ENCODE measurements at regions not wholly inside any gene's neighbourhood (a gene's known extent, or its start where the extent isn't known, plus 50 kb on each side); places are given as distances from the start of the nearest gene placed in this dataset.

- DNase-seq (ENCODE audit: low spot score), result no peak
Observed at GRCh38 chr6:144724818-144725217, 439.7 kb downstream of the UTRN start.

- DNase-seq (ENCODE audit: low spot score), result no peak
Observed at GRCh38 chr6:144725736-144726522, 440.8 kb downstream of the UTRN start.

GRCh38 chr6:144728804-144729203 is 443.7 kb downstream of the UTRN start:
- DNase-seq (ENCODE audit: low spot score), result no peak

DNA sequence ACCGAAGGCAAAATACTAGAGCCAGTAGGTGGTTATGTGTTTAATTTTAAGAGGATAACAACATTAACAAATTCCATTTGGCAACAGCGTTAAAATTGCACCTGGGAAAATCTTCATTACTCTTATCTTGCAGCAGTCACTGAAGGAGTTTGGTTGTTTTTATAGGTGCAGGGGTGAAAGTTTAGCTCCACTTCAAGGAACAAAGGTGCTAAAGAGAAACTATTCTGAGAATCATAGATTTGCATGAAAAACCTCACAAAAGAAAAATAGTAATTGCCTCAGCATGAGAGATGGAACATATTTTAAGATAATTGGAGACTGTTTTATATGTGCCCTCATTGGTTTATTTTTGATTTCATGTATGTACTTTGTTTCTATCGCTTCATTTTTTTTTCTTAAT is 444.4 kb downstream of the UTRN start:
- DNase-seq (ENCODE audit: low spot score), result no peak

GRCh38 chr6:144730088-144730645 is 445.0 kb downstream of the UTRN start:
- DNase-seq (ENCODE audit: low spot score), result no peak

GRCh38 chr6:144731229-144731628 is 446.1 kb downstream of the UTRN start:
- no peak for DNase-seq (ENCODE audit: low spot score)

DNA sequence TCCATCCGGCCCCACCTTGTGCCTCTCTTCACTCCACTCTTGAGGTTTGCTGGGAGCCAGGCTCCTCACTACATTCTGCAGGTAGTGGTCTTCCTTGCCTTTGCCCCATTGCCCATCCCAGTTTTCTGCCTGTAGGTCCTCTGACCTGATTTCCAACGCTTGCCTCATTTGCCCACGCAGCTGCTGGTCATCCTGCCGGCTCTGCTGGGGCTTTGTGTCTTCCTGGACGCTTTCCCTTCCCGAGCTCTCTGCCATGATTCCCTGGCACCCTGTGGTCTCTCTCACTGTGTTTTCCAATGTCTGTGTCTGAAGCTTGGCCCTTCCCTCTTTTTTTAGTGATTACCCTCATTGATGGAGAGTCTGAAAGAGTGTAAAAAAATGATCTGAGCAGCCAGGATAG is 451.6 kb downstream of the UTRN start:
- no peak for DNase-seq (ENCODE audit: low spot score)

- DNase-seq (ENCODE audit: low spot score), result no peak
Observed at GRCh38 chr6:144737998-144738397, 452.9 kb downstream of the UTRN start.

DNA sequence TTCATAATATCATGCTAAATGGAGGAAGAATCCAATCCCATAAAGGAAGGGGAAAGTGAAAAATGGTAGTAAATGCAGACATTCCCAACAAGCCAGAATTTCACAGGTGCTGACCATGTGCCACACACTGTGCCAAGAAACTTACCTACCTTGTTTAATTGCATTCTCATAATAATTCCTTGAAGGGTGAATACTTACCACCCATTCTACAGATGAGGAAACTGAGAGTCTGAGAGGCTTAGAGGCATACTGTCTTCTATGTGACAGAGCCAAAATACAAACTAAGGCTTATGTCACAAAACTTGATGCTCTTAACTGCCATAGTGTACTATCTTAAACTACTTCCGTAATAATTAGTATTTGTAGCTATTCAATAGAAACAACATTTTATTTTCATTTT is 454.7 kb downstream of the UTRN start:
- no peak for DNase-seq (ENCODE audit: low spot score)

GRCh38 chr6:144741659-144742058 is 456.5 kb downstream of the UTRN start:
- no peak for DNase-seq (ENCODE audit: low spot score)

DNA sequence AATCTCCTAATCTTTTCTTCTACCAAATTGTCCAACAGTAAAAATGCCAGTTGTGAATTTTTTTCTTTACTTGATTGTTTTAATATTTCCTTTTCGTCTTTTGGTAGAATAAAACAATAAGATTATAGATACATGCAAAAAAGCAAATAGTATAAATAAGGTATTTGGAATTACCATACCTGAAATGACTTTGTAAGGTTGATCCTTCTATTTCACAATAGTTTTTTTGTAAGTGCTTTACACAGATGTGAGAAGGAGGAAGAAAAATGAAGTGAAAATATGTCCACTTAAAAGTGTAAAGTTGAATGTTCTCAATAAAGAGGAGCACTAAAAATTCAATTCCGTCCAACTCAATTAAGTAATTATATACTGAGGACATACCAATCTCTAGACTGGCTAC is 457.6 kb downstream of the UTRN start:
- no peak for DNase-seq (ENCODE audit: low spot score)

- no peak for DNase-seq (ENCODE audit: low spot score)
Observed at GRCh38 chr6:144744720-144745119, 459.6 kb downstream of the UTRN start.

GRCh38 chr6:144745439-144745838 is 460.3 kb downstream of the UTRN start:
- peak; percentile 29 for DNase-seq (ENCODE audit: low spot score)

DNA sequence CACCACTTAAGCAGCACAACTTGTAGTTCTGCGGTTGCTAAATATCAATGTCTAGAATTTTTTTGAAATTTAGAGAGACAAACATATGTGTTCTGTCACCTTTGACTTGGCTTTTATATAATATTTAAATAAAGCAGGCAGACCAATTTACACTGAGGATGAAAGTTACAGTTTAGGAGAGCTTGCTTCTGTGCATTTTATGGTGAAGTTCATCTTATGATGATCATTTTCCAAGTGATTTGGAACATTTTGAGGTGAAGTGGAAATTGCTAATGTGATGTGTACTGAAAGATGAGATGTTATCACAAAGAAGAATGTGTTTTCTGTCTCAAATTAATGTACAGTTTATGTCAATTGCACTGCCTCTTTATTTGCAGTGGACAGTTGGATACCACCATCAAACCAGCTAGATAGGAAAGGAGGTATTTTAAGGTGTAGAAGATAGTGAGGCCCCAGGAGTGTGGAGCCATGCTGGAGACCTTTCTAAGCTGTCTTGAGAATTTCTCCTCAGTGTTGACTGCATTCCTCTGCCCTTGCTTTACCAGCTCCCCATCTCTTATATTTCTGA is 461.9 kb downstream of the UTRN start:
- DNase-seq (ENCODE audit: low spot score), result no peak

- DNase-seq (ENCODE audit: low spot score), result no peak
Observed at GRCh38 chr6:144749263-144749662, 464.1 kb downstream of the UTRN start.

- no peak for DNase-seq (ENCODE audit: low spot score)
Observed at GRCh38 chr6:144753023-144753705, 468.0 kb downstream of the UTRN start.

GRCh38 chr6:144756469-144756868 is 471.3 kb downstream of the UTRN start:
- DNase-seq (ENCODE audit: low spot score), result no peak

- DNase-seq (ENCODE audit: low spot score), result no peak
Observed at GRCh38 chr6:144757299-144757698, 472.2 kb downstream of the UTRN start.

DNA sequence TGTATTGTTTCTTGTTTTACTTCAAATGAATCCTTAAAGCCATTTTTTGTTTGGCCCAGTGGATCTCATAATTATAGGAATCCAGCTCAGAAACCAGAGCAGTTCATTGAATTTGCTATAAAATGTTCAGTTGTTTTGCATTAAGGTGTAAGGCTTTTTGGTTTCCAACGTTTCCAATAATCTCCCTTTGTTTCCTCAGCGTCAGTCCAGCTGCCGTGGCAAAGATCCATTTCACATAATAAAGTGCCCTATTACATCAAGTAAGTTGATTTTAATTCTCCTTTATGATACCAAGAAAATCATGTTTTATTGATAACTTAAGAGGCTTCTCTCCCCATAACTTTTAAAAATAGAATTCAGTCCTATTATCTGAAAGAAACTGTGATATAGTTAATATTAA is 472.6 kb downstream of the UTRN start:
- DNase-seq (ENCODE audit: low spot score), result no peak

GRCh38 chr6:144758602-144759001 is 473.5 kb downstream of the UTRN start:
- DNase-seq (ENCODE audit: low spot score), result no peak

DNA sequence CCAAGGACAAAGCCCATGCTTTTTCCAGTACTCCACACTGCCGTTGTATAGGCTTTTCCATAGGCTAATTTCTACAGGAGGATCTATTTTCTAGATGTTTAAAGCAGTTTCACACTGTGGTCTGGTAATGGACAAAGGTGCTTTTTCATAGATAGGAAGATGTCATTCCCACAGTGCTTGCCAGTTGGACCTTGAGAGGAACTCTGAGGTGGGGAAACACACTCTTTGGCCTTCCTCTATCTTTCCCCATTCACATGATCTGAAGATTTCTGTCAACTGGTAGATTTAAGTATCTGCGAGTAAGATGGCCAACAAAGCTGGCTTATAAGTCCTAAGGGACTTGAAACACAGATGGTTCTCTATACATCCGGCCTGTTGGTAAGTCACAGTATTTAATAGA is 477.3 kb downstream of the UTRN start:
- no peak for DNase-seq (ENCODE audit: low spot score)

DNA sequence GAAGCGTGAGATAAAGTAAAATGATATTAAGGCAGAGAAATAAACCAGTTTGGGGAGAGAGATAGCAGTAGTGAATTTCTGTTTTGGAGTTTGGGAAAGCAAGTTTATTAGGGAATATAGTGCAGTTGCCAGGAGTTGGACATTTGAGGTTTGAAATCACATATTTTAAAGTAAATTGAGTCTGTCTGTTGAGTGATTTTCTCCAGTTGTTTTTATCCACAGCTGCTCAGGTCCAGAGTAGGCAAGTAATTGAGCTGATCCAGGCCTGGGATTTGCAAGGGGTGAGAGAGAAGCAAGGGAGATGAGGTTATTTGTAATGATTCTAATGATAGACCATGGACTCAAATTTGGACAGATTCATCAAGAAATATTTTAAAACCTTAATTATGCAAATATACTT is 481.9 kb downstream of the UTRN start:
- DNase-seq (ENCODE audit: low spot score), result no peak

DNA sequence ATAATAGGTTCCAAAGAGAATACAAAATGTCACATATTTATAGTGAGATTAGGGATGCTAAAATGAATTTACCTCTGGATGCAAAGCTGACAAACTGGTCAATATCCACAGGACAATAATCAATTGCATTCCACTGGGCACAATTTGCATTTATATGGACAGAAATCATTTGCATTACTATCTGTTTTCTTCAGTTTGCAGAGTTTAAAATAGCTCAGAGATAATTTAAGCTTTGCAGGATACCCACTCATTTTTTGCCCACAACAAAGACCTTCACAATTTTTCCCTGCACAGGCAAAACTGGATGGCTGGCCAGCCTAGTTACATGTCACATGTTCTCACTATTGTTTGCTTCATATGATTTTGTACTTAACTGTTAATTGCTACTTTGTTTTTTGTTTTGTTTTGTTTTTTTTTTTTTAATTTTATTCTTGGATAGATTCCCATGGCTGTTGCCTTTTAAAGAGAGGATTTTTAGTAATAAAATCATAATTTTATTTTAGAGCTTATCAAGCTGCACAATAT is 483.5 kb downstream of the UTRN start:
- DNase-seq (ENCODE audit: low spot score), result no peak

Data from COLO829 (cell line).